Mucosa of rectum (tissue), 2 donors: ENCODE measurements at regions not wholly inside any gene's neighbourhood (a gene's known extent, or its start where the extent isn't known, plus 50 kb on each side); places are given as distances from the start of the nearest gene placed in this dataset.

Source experiments
- H3K27ac ChIP-seq, 2 donors: one replicate each; pipeline ENCODE4 v1.7.0; 2013; ENCODE audit warnings: inconsistent platforms in 2 of 2, low read depth in 2 of 2, low read length in 2 of 2
- H3K27me3 ChIP-seq, 2 donors: one replicate each; pipeline ENCODE4 v1.7.0; 2013; ENCODE audit warnings: low read length in 2 of 2; ENCODE audit not compliant: control insufficient read depth in 2 of 2, insufficient read depth in 2 of 2
- H3K36me3 ChIP-seq, 2 donors: one replicate each; pipeline ENCODE4 v1.7.0; 2013; ENCODE audit warnings: low read length in 2 of 2; ENCODE audit not compliant: control insufficient read depth in 2 of 2, insufficient read depth in 2 of 2
- H3K4me1 ChIP-seq, 2 donors: one replicate each; pipeline ENCODE4 v1.7.0; 2013; ENCODE audit warnings: low read length in 2 of 2, mild to moderate bottlenecking in 1 of 2; ENCODE audit not compliant: control insufficient read depth in 2 of 2, insufficient read depth in 2 of 2
- H3K4me3 ChIP-seq, 2 donors: one replicate each; pipeline ENCODE4 v1.7.0; 2013; ENCODE audit warnings: low read length in 2 of 2
- H3K9ac ChIP-seq, 2 donors: one replicate each; pipeline ENCODE4 v1.7.0; 2013; ENCODE audit warnings: low read length in 2 of 2, low read depth in 1 of 2, mild to moderate bottlenecking in 1 of 2
- H3K9me3 ChIP-seq, 2 donors: one replicate each; pipeline ENCODE4 v1.7.0; 2013; ENCODE audit warnings: low read length in 2 of 2; ENCODE audit not compliant: control insufficient read depth in 2 of 2
- donor health status: healthy.
- donor health status: Normal muscosa, but diverticular disease.

DNA sequence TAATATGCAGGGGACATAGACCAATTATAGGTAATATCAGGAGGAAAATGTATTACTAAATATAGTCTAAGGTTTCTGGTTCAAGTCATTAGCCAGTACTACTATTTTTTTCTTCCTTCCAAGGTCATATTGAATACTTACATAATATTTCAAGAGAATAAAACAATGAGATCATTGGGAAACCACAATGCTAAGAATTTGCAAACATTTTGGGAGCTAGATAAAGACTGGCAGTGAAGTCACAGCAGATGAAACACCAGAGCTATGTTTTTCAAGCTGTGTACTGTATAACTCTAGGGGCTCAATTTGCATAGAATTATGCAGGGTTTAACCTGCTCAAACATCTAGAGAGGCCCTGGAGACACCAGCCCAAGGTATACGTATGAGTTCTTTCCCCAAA is 80.5 kb upstream of the KCNH7 start:
- Histone ChIP-seq H3K27ac (no peak overlapping the region), H3K4me3 (no peak overlapping the region), H3K9ac (no peak overlapping the region), H3K4me1 (no peaks in the 10 kb centered on the region), H3K9me3 (no peaks in the 10 kb centered on the region), H3K27me3 (no peaks in the 10 kb centered on the region), H3K36me3 (no peaks in the 10 kb centered on the region)

DNA sequence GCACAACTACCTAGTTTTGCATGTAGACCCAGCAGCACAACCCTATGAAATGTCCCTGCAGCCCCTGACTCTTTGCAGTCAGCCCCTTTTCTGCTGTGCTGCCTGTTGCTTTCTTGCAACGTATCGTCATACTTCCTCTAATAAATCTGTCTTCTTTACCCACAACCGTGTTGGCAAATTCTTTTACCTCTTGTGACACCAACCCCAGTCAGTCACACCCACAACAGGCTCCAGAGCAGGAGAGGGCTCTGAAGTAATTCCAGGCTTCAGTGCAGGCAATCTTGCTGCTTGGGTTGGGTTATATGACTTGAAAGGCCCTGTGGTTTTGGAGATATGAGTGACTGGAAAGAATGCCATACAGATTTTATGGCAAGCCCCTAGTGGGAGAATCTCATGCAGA is 79.1 kb upstream of the KCNH7 start:
- no peaks in the 10 kb centered on the region for H3K9me3 ChIP-seq
- H3K4me3 ChIP-seq, result no peak overlapping the region
- H3K4me1 ChIP-seq, result no peaks in the 10 kb centered on the region
- H3K9ac ChIP-seq, result no peak overlapping the region
- H3K27me3 ChIP-seq, result no peaks in the 10 kb centered on the region
- no peak overlapping the region for H3K27ac ChIP-seq
- H3K36me3 ChIP-seq, result no peaks in the 10 kb centered on the region

DNA sequence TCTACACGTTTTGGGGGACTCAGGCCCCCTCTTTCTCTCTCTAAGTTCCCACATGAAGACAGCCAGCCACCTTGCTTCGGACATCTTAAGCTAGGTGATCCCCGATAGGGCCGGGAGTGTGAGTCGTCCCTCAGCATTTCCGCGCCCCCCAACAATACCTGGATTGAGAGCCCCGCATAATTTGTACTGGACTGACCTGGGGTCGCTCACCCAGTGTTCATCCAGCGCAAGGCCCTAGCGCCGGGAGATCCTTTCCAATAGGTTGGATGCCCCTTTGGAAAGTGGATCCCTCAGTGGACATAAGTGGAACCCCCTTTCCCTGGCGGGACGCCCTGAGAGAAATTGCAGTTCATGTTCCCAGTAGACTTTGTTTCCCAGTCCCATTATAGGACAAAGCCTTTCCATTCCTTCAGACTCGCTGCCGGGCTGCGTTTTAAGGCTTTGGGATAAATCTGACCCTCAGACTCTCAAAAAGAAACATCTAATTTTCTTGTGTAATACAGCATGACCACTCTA is 77.8 kb upstream of the KCNH7 start:
- Histone ChIP-seq H3K4me1 (no peaks in the 10 kb centered on the region), H3K27me3 (no peaks in the 10 kb centered on the region), H3K27ac (no peak overlapping the region), H3K36me3 (no peaks in the 10 kb centered on the region), H3K9me3 (no peaks in the 10 kb centered on the region), H3K9ac (no peak overlapping the region), H3K4me3 (no peak overlapping the region)

DNA sequence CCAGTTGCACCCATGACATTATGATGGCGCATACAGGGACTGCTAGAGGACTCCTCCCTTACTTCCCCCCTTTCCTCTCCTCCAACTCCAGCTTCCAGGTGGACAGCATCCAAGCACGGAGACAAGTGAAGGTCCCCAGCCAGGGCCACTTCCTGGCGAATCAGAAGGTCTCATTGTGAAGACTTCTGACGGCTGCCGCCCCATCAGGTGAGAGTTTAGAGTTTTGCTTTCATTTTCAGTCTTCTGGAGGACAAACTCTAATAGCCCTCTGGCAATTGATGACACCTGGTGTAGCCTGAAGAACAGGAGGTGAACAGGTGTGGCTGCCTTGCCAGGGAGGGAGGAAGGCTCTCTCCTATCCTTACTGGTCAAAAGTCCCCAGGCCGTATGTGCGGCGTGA is 77.3 kb upstream of the KCNH7 start:
- Histone ChIP-seq H3K36me3 (no peaks in the 10 kb centered on the region), H3K4me1 (no peaks in the 10 kb centered on the region), H3K27me3 (no peaks in the 10 kb centered on the region), H3K27ac (no peak overlapping the region), H3K4me3 (no peak overlapping the region), H3K9ac (no peak overlapping the region), H3K9me3 (no peaks in the 10 kb centered on the region)

DNA sequence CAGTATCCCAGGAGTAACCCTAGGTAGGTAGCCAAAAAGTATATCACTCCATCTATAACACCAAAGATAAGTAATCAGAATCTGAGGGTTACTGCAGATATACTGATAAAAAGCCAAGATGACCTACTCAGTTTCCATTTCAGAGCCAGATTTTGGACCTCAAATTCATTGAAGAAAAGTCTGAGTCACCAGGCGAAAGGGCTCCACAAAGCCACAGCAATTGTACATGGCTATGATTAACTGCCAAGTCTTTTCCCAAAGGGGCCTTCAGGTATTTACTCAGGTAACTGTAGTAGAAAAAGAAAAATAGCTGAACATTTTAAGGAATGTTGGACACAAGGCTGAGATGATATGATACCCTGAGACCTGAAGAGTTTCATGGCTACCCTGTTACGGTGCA is 75.6 kb upstream of the KCNH7 start:
- no peaks in the 10 kb centered on the region for H3K27me3 ChIP-seq
- no peak overlapping the region for H3K4me3 ChIP-seq
- no peak overlapping the region for H3K9ac ChIP-seq
- no peaks in the 10 kb centered on the region for H3K9me3 ChIP-seq
- no peaks in the 10 kb centered on the region for H3K36me3 ChIP-seq
- no peaks in the 10 kb centered on the region for H3K4me1 ChIP-seq
- H3K27ac ChIP-seq, result no peak overlapping the region

DNA sequence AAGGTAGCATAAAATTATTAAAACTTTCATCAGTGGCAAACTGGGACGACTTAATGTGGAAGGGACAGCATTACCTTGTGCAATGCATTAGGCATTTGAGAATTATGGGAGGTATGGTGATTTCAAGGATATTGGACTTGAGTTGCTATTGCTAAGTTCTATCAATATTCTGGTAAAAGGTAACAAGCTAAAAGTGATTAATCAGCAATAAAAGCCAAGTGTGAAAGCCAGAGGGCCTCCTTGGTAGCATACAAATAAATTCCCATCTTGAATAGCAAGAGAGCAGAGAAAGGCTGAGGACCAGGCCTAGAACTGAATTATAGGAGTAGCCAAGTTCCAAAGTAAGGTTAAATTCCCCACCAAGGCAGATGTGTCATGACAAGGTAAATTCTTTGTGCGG is 74.2 kb upstream of the KCNH7 start:
- H3K4me1 ChIP-seq, result no peaks in the 10 kb centered on the region

DNA sequence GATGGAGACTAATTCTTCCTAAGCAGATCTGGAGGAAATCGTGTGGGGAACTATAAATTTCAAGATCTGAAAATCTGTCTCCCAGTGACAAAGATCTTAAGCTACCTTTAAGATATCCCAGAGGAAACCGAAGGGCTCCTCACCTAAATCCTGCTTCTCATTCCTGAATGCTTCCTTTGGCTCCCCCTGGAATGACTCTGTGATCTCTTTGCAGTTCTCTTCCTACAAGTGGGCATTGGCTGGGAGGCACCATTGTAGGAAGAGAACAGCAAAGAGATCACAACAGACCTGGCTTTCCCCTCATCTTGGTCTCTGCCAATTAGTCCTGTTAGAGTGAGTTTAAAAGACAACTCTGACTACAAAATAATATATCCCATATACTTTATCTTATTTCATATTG is 70.0 kb upstream of the KCNH7 start:
- Histone ChIP-seq H3K27me3 (no peaks in the 10 kb centered on the region), H3K27ac (no peak overlapping the region), H3K4me3 (no peak overlapping the region), H3K36me3 (no peaks in the 10 kb centered on the region), H3K9me3 (no peaks in the 10 kb centered on the region), H3K4me1 (no peaks in the 10 kb centered on the region), H3K9ac (no peak overlapping the region)

More for the DNA sequence above, 74.2 kb upstream of the KCNH7 start:
- Histone ChIP-seq H3K27me3 (no peaks in the 10 kb centered on the region), H3K9me3 (no peaks in the 10 kb centered on the region), H3K9ac (no peak overlapping the region), H3K36me3 (no peaks in the 10 kb centered on the region), H3K4me3 (no peak overlapping the region), H3K27ac (no peak overlapping the region)

DNA sequence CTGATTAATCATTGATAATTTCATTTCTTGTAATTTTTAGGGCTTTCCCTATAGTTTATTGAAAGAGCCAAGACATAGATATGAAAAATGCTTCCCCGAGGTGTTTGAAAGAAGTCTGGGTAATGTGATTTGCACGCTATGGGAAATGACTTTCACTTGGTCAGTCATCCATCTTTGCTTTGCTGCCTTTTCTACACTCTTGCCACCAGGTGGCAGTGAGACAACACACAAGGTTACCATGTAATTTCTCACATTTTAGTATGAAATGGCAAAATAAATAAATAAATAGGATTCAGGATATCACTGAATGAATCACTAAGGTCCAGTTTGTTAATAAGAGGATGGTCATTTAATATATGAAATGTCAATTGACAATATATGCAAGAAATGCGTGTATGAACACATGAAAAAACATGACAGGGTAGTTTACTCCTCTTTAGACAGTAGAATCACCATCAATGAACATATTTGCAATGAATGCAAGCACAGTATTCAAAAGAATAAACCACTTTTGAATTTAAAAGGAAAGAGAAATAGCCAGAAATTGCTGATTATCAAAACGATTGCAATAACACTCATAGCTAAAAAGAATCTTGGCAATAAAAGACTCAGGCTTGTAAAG is 52.2 kb upstream of the KCNH7 start:
- Histone ChIP-seq H3K27me3 (no peaks in the 10 kb centered on the region), H3K4me1 (no peaks in the 10 kb centered on the region), H3K36me3 (no peaks in the 10 kb centered on the region), H3K4me3 (no peak overlapping the region), H3K9ac (no peak overlapping the region), H3K9me3 (no peaks in the 10 kb centered on the region), H3K27ac (no peak overlapping the region)

DNA sequence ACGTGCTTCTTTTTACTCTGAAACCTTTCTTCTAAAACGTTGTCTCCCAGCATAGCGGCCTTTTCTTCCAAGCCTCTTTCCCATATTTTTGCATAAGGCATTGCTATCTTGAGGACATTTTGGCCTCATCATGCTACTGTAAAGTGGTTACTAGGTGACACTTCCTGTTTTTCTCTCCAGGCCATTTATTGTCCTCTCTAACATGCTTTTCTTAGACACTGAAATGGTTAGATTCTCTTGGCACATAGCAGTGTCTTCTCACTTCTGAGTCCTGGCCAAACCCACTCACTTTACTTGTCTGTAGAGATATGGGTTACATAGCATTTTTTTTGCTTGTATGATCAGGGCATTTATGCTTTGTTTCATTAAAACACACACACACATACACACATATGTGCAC is 50.1 kb upstream of the KCNH7 start:
- H3K27ac ChIP-seq, result no peak overlapping the region
- no peaks in the 10 kb centered on the region for H3K36me3 ChIP-seq
- no peaks in the 10 kb centered on the region for H3K9me3 ChIP-seq
- no peaks in the 10 kb centered on the region for H3K4me1 ChIP-seq
- H3K27me3 ChIP-seq, result no peaks in the 10 kb centered on the region
- no peak overlapping the region for H3K9ac ChIP-seq
- no peak overlapping the region for H3K4me3 ChIP-seq
